H1 (cell line): ENCODE measurements at regions not wholly inside any gene's neighbourhood (a gene's known extent, or its start where the extent isn't known, plus 50 kb on each side); places are given as distances from the start of the nearest gene placed in this dataset.

Experiments used
- BCL11A ChIP-seq, 2 experiments: IDR thresholded peaks; one replicate each; pipeline ENCODE4 v1.6.1; 2011; ENCODE audit warnings: low read depth in 2 of 2, low read length in 2 of 2, mild to moderate bottlenecking in 2 of 2
- CTCF ChIP-seq, 3 experiments: IDR thresholded peaks; 1 replicate in 2 of 3; 2 replicates in 1 of 3; pipeline versions ENCODE4 v1.5.1 to v1.6.1; 2011; ENCODE audit warnings: low read length in 3 of 3, mild to moderate bottlenecking in 3 of 3, inconsistent platforms in 2 of 3, low read depth in 1 of 3, moderate library complexity in 1 of 3; ENCODE audit not compliant: insufficient read depth in 1 of 3; ENCODE audit errors: control extremely low read depth in 1 of 3
- EP300 ChIP-seq, 2 experiments: IDR thresholded peaks; 1 replicate in 1 of 2; 2 replicates in 1 of 2; pipeline ENCODE4 v1.6.1; 2011 to 2012; ENCODE audit warnings: low read depth in 2 of 2, low read length in 2 of 2, mild to moderate bottlenecking in 2 of 2, borderline replicate concordance in 1 of 2, inconsistent platforms in 1 of 2, moderate library complexity in 1 of 2
- GTF2F1 ChIP-seq: IDR thresholded peaks from 2 replicates; pipeline ENCODE4 v1.6.1; 2012; ENCODE audit warnings: low read depth, low read length, improper control_type of control experiment, borderline replicate concordance
- JUND ChIP-seq: IDR thresholded peaks from 2 replicates; pipeline ENCODE4 v1.6.1; 2011; ENCODE audit warnings: mild to moderate bottlenecking, improper control_type of control experiment, low read length
- MAX ChIP-seq: IDR thresholded peaks from 2 replicates; pipeline ENCODE4 v1.6.1; 2012; ENCODE audit warnings: inconsistent platforms
- POLR2A ChIP-seq, 2 experiments: IDR thresholded peaks; 1 replicate in 1 of 2; 2 replicates in 1 of 2; pipeline ENCODE4 v1.6.1; 2011; ENCODE audit warnings: low read depth in 2 of 2, low read length in 2 of 2, mild to moderate bottlenecking in 2 of 2; ENCODE audit errors: control extremely low read depth in 1 of 2
- RAD21 ChIP-seq, 2 experiments: IDR thresholded peaks in 1 of 2; conservative IDR thresholded peaks in 1 of 2; 2 replicates each; pipeline ENCODE4 v1.6.1; 2011; ENCODE audit warnings: low read depth in 2 of 2, low read length in 2 of 2, improper control_type of control experiment in 1 of 2, inconsistent platforms in 1 of 2, mild to moderate bottlenecking in 1 of 2, moderate library complexity in 1 of 2
- SAP30 ChIP-seq: fragments of 300-600 bp; sonication (generic); IDR thresholded peaks from 2 replicates; pipeline ENCODE4 v1.7.1; 2012; ENCODE audit warnings: low read length, moderate library complexity, mild to moderate bottlenecking, inconsistent platforms; ENCODE audit not compliant: insufficient read depth, insufficient replicate concordance

GRCh38 chr5:153903321-153903720 is 135.4 kb downstream of the FAM114A2 start:
- no peak for TF ChIP-seq CTCF (IDR thresholded peaks at IDR 0.05; ENCODE audit: control extremely low read depth in 1 of 3, insufficient read depth in 1 of 3, low read depth in 1 of 3, low read length in 3 of 3)
- no peak for TF ChIP-seq RAD21 (IDR thresholded peaks at IDR 0.05 in 1 of 2, conservative IDR thresholded peaks at IDR 0.05 in 1 of 2; ENCODE audit: low read depth in 2 of 2, low read length in 2 of 2)
- no peak for TF ChIP-seq POLR2A (IDR thresholded peaks at IDR 0.05; ENCODE audit: control extremely low read depth in 1 of 2, low read depth in 2 of 2, low read length in 2 of 2)
- no peak for TF ChIP-seq JUND
- TF ChIP-seq SAP30: no peak
- no peak for TF ChIP-seq EP300 (IDR thresholded peaks at IDR 0.05; ENCODE audit: borderline replicate concordance in 1 of 2, low read depth in 2 of 2, low read length in 2 of 2)
- no peak for TF ChIP-seq MAX
- no peak for TF ChIP-seq BCL11A (IDR thresholded peaks at IDR 0.05; ENCODE audit: low read depth in 2 of 2, low read length in 2 of 2)
- TF ChIP-seq GTF2F1: no peak
